OCI-LY1 (cell line): ENCODE measurements at regions not wholly inside any gene's neighbourhood (a gene's known extent, or its start where the extent isn't known, plus 50 kb on each side); places are given as distances from the start of the nearest gene placed in this dataset.

ENCODE experiments used
- EZH2 ChIP-seq: fragments of 200-600 bp; sonication (generic), shearing (Covaris generic); IDR thresholded peaks from 2 replicates; pipeline ENCODE4 v1.8.0; 2017; ENCODE audit warnings: borderline replicate concordance, mixed run types, mild to moderate bottlenecking, antibody characterized with exemption, low read length, moderate library complexity, mixed read lengths
- TF ChIP-seq, protein P1 (sequence below): fragments of 200-600 bp; sonication (generic), shearing (Covaris generic); IDR thresholded peaks from 2 replicates; pipeline ENCODE4 v1.5.1; 2017; ENCODE audit warnings: mild to moderate bottlenecking, antibody characterized with exemption, low read length, moderate library complexity, mixed read lengths

DNA sequence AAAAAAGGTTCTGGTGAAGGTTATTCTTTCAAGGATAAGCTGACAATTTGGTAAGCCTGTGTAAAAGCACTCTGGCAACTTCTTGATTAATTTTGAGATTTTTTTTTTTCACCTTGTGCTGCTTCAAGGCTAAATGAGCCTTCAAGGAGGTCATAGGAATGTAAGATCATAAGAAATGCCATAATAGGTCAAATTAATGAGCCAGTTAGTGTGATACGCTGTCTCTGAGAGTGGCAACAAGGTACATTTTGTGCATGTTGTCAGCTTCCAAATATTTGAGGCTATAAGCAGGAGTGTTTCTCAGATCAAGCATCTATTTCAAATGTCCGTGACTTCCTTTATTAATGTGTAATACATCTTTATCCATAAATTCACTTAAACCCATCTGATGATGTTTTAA, 72.3 kb upstream of the CDH6 start:
- TF ChIP-seq, protein P1, sequence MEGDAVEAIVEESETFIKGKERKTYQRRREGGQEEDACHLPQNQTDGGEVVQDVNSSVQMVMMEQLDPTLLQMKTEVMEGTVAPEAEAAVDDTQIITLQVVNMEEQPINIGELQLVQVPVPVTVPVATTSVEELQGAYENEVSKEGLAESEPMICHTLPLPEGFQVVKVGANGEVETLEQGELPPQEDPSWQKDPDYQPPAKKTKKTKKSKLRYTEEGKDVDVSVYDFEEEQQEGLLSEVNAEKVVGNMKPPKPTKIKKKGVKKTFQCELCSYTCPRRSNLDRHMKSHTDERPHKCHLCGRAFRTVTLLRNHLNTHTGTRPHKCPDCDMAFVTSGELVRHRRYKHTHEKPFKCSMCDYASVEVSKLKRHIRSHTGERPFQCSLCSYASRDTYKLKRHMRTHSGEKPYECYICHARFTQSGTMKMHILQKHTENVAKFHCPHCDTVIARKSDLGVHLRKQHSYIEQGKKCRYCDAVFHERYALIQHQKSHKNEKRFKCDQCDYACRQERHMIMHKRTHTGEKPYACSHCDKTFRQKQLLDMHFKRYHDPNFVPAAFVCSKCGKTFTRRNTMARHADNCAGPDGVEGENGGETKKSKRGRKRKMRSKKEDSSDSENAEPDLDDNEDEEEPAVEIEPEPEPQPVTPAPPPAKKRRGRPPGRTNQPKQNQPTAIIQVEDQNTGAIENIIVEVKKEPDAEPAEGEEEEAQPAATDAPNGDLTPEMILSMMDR: no peak
- no peak for TF ChIP-seq EZH2
